ENCODE measurements at regions not wholly inside any gene's neighbourhood (a gene's known extent, or its start where the extent isn't known, plus 50 kb on each side); places are given as distances from the start of the nearest gene placed in this dataset.

GRCh38 chr18:29644276-29644675 lies 1398.3 kb downstream of the DSC3 start:
- DNase-seq: no peak

GRCh38 chr18:29629493-29630036 lies 1413.0 kb downstream of the DSC3 start:
- no peak for DNase-seq

GRCh38 chr18:29626094-29626493 lies 1416.4 kb downstream of the DSC3 start:
- DNase-seq: no peak

- no peak for DNase-seq
These were observed 1425.7 kb downstream of the DSC3 start for GRCh38 chr18:29616867-29617266.

- no peak for DNase-seq
These were observed 1432.1 kb upstream of the CDH2 start for GRCh38 chr18:29608982-29609381.

- no peak for DNase-seq
These were observed 1428.4 kb upstream of the CDH2 start for GRCh38 chr18:29605365-29605764.

- no peak for DNase-seq
These were observed 1420.0 kb upstream of the CDH2 start for GRCh38 chr18:29596959-29597358.

GRCh38 chr18:29594493-29594892 lies 1417.6 kb upstream of the CDH2 start:
- no peak for DNase-seq

- no peak for DNase-seq
These were observed 1411.6 kb upstream of the CDH2 start for GRCh38 chr18:29588446-29589100.

- DNase-seq: no peak
These were observed 1409.3 kb upstream of the CDH2 start for GRCh38 chr18:29586210-29586609.

- no peak for DNase-seq
These were observed 1383.3 kb upstream of the CDH2 start for GRCh38 chr18:29560270-29560669.

- no peak for DNase-seq
These were observed 1379.1 kb upstream of the CDH2 start for GRCh38 chr18:29556070-29556469.

GRCh38 chr18:29549759-29550158 lies 1372.8 kb upstream of the CDH2 start:
- DNase-seq: no peak

GRCh38 chr18:29547626-29548025 lies 1370.7 kb upstream of the CDH2 start:
- no peak for DNase-seq

GRCh38 chr18:29540548-29540947 lies 1363.6 kb upstream of the CDH2 start:
- no peak for DNase-seq

GRCh38 chr18:29531746-29532145 lies 1354.8 kb upstream of the CDH2 start:
- no peak for DNase-seq

- no peak for DNase-seq
These were observed 1346.4 kb upstream of the CDH2 start for GRCh38 chr18:29523371-29523770.

GRCh38 chr18:29512761-29513160 lies 1335.8 kb upstream of the CDH2 start:
- no peak for DNase-seq

GRCh38 chr18:29512203-29512602 lies 1335.3 kb upstream of the CDH2 start:
- DNase-seq: no peak

- DNase-seq: no peak
These were observed 1325.0 kb upstream of the CDH2 start for GRCh38 chr18:29501952-29502351.

GRCh38 chr18:29496152-29496680 lies 1319.3 kb upstream of the CDH2 start:
- no peak for DNase-seq

GRCh38 chr18:29494371-29494770 lies 1317.4 kb upstream of the CDH2 start:
- no peak for DNase-seq

GRCh38 chr18:29491907-29492306 lies 1315.0 kb upstream of the CDH2 start:
- DNase-seq: no peak

- DNase-seq: no peak
These were observed 1311.7 kb upstream of the CDH2 start for GRCh38 chr18:29488617-29489016.

GRCh38 chr18:29465526-29465925 lies 1288.6 kb upstream of the CDH2 start:
- DNase-seq: no peak
